C4-2B (cell line): ENCODE measurements at regions not wholly inside any gene's neighbourhood (a gene's known extent, or its start where the extent isn't known, plus 50 kb on each side); places are given as distances from the start of the nearest gene placed in this dataset.

ENCODE experiments used
- ZFX ChIP-seq: fragments of 450-650 bp; IDR thresholded peaks from 2 replicates; pipeline ENCODE4 v1.6.1; 2017
- TF ChIP-seq, protein P1 (sequence below): fragments of 450-650 bp; conservative IDR thresholded peaks from 2 replicates; pipeline ENCODE4 v1.5.1; 2017; ENCODE audit warnings: mild to moderate bottlenecking

DNA sequence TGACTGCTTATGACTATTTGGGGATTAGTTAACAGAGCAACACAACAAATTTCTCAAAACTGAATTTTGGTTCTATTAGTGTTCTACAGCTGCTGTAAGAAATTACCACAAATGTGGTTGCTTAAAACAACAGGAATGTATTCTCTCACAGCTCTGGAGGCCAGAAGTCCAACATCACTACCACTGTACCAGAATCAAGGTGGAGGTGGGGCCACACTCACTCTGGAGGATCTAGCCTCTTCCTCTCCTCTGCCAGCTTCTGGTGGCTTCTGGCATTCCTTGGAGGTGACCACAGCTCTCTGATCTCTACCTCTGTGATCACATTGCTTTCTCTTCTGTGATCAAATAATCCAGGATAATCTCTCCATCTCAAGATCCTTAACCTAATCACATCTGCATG lies 194.7 kb upstream of the BMPER start:
- no peak for TF ChIP-seq ZFX
- TF ChIP-seq, protein P1, sequence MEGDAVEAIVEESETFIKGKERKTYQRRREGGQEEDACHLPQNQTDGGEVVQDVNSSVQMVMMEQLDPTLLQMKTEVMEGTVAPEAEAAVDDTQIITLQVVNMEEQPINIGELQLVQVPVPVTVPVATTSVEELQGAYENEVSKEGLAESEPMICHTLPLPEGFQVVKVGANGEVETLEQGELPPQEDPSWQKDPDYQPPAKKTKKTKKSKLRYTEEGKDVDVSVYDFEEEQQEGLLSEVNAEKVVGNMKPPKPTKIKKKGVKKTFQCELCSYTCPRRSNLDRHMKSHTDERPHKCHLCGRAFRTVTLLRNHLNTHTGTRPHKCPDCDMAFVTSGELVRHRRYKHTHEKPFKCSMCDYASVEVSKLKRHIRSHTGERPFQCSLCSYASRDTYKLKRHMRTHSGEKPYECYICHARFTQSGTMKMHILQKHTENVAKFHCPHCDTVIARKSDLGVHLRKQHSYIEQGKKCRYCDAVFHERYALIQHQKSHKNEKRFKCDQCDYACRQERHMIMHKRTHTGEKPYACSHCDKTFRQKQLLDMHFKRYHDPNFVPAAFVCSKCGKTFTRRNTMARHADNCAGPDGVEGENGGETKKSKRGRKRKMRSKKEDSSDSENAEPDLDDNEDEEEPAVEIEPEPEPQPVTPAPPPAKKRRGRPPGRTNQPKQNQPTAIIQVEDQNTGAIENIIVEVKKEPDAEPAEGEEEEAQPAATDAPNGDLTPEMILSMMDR: no peak
